ENCODE measurements at regions not wholly inside any gene's neighbourhood (a gene's known extent, or its start where the extent isn't known, plus 50 kb on each side); places are given as distances from the start of the nearest gene placed in this dataset.

DNA sequence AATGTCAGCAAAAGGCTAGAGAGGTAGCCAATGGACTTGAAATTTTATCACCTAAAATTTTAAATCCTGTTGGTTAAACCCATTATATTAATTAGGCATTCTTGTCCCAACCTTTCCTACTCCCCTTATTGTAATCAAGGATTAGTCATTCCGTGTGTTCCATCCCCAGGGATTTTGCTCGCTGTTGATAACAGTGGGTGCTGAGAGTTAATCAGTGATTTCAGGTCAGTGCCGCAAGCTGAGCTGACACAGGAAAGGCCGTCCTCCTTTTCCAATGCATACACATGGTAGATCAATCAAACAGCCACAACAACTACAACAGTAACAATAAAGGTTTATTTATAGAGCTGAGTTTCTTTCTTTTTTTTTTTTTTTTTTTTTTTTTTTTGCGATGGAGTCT is 271.4 kb downstream of the ACTR3B start:
- TF ChIP-seq, protein P1, sequence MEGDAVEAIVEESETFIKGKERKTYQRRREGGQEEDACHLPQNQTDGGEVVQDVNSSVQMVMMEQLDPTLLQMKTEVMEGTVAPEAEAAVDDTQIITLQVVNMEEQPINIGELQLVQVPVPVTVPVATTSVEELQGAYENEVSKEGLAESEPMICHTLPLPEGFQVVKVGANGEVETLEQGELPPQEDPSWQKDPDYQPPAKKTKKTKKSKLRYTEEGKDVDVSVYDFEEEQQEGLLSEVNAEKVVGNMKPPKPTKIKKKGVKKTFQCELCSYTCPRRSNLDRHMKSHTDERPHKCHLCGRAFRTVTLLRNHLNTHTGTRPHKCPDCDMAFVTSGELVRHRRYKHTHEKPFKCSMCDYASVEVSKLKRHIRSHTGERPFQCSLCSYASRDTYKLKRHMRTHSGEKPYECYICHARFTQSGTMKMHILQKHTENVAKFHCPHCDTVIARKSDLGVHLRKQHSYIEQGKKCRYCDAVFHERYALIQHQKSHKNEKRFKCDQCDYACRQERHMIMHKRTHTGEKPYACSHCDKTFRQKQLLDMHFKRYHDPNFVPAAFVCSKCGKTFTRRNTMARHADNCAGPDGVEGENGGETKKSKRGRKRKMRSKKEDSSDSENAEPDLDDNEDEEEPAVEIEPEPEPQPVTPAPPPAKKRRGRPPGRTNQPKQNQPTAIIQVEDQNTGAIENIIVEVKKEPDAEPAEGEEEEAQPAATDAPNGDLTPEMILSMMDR (IDR thresholded peaks at IDR 0.05; ENCODE audit: borderline replicate concordance, control extremely low read depth, extremely low read depth, insufficient read depth, missing control alignments): no peak
- no peak for DNase-seq (ENCODE audit: low spot score)
- in situ Hi-C loops (cut with MboI; ENCODE audit: low sequenced_read_pairs, unreplicated experiment): no loop called here

GRCh38 chr7:153034791-153035190 is 275.2 kb downstream of the ACTR3B start:
- no peak for DNase-seq (ENCODE audit: low spot score)
- TF ChIP-seq, protein P1 (IDR thresholded peaks at IDR 0.05; ENCODE audit: borderline replicate concordance, control extremely low read depth, extremely low read depth, insufficient read depth, missing control alignments): no peak
- in situ Hi-C loops (cut with MboI; ENCODE audit: low sequenced_read_pairs, unreplicated experiment): no loop called here

DNA sequence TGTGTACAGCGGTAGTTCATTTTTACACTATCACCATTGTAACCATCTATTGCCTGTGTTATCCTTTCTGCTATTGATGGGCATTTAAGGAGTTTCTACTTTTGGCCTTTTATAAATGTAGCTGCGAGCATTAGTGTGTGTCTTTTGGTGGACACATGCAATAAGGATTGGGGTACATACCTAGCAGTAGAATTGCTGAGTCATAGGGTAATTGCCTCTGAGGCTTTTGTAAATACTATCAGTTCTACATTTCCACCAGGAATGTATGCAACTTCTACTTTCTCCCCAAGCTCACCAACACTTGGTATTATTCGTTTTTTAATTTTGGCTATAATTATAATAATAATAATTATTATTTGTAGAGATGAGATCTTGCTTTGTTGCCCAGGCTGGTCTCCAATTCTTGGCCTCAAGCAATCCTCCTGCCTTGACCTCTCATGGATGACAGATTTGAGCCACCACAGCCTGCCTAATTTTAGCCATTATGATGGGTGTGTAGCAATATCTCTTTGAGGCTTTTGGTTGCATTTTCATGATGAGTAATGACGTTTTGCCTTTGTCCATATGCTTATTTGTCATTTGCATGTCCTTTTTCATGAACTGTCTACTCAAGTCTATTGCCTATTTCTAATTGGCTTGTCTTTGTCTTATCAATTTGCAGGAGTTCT is 277.0 kb downstream of the ACTR3B start:
- DNase-seq (ENCODE audit: low spot score): no peak
- in situ Hi-C loops (cut with MboI; ENCODE audit: low sequenced_read_pairs, unreplicated experiment): no loop called here
- TF ChIP-seq, protein P1 (IDR thresholded peaks at IDR 0.05; ENCODE audit: borderline replicate concordance, control extremely low read depth, extremely low read depth, insufficient read depth, missing control alignments): no peak

- in situ Hi-C loops (cut with MboI; ENCODE audit: low sequenced_read_pairs, unreplicated experiment): no loop called here
- DNase-seq (ENCODE audit: low spot score): no peak
- TF ChIP-seq, protein P1 (IDR thresholded peaks at IDR 0.05; ENCODE audit: borderline replicate concordance, control extremely low read depth, extremely low read depth, insufficient read depth, missing control alignments): no peak
Observed at GRCh38 chr7:153043440-153043839, 283.9 kb downstream of the ACTR3B start.

- TF ChIP-seq, protein P1 (IDR thresholded peaks at IDR 0.05; ENCODE audit: borderline replicate concordance, control extremely low read depth, extremely low read depth, insufficient read depth, missing control alignments): no peak
Observed at GRCh38 chr7:153044981-153045380, 285.4 kb downstream of the ACTR3B start.

DNA sequence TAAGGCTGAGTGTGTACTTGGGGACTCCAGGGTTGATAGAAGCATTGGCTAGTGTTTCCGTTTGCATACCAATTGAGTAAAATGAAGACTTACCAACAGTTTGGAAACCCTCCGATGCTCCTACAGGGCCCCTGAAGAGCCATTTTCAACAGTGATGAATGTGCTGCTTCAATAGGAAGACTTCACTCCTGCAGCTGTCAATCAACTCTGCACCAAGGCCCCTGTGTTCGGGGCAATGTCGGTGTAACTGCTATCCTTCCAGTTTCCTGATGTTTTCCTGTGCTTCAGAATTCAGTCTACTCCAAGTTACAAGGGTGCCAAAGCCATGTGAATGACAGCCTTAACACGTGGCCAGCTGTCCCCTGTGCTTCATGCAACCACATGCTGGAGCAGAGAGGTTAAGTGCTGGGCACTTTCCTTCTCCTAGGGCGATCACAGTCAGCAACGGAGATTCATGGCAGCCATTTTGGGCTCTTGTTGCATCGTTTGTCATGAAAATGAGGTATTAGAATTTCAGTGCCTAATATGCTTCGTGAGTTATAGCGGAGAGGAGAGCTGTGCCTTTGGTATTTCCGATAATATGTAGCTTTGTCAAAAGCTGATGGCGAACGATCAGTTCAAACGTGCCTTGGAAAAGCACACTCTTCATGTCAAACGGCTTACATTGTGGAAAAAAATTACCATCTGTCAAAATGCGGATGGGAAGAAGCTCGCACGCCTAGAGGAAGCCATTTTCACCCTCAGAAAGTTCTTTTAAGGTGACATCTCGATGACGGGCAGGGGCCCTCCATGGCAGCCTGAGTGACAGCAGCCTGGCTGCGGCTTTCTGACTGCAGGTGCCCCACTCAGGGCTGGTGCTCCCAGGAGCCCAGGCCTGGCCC is 287.8 kb downstream of the ACTR3B start:
- in situ Hi-C loops (cut with MboI; ENCODE audit: low sequenced_read_pairs, unreplicated experiment): no loop called here
- DNase-seq (ENCODE audit: low spot score): no peak
- TF ChIP-seq, protein P1 (IDR thresholded peaks at IDR 0.05; ENCODE audit: borderline replicate concordance, control extremely low read depth, extremely low read depth, insufficient read depth, missing control alignments): no peak

More at GRCh38 chr7:153044981-153045380, 285.4 kb downstream of the ACTR3B start:
- in situ Hi-C loops (cut with MboI; ENCODE audit: low sequenced_read_pairs, unreplicated experiment): no loop called here
- DNase-seq (ENCODE audit: low spot score): no peak
